SK-N-SH treated with all-trans-retinoic acid at 6 μM for 48 hours (cell line): ENCODE measurements at regions not wholly inside any gene's neighbourhood (a gene's known extent, or its start where the extent isn't known, plus 50 kb on each side); places are given as distances from the start of the nearest gene placed in this dataset.

ENCODE experiments used
- ATAC-seq: fragments of 200-7000 bp; cut with Tn5 transposase; 3 replicates; pipeline ENCODE4 v1.9.1; 2020; ENCODE audit warnings: mild to moderate bottlenecking, moderate library complexity
- ARNTL ChIP-seq: fragments of 450-650 bp; formaldehyde crosslinking; IDR thresholded peaks from 2 replicates; pipeline ENCODE4 v1.5.0; 2020; ENCODE audit warnings: low read depth, mild to moderate bottlenecking, moderate library complexity, borderline replicate concordance
- BACH2 ChIP-seq: fragments of 250-450 bp; sonication (Bioruptor Pico); IDR thresholded peaks from 2 replicates; pipeline ENCODE4 v1.9.0; 2021; ENCODE audit warnings: mild to moderate bottlenecking, borderline replicate concordance
- CSDC2 ChIP-seq: fragments of 250-450 bp; sonication (Bioruptor Pico); IDR thresholded peaks from 2 replicates; pipeline ENCODE4 v1.5.0; 2020; ENCODE audit warnings: mild to moderate bottlenecking, moderate library complexity
- CSRNP3 ChIP-seq: fragments of 250-450 bp; sonication (Bioruptor Pico); IDR thresholded peaks from 2 replicates; pipeline ENCODE4 v1.5.1; 2021; ENCODE audit warnings: mild to moderate bottlenecking, moderate library complexity
- ESRRG ChIP-seq: fragments of 250-450 bp; sonication (Bioruptor Pico); IDR thresholded peaks from 2 replicates; pipeline ENCODE4 v1.6.1; 2021; ENCODE audit warnings: mild to moderate bottlenecking
- GLIS3 ChIP-seq: fragments of 250-450 bp; sonication (Bioruptor Pico); IDR thresholded peaks from 2 replicates; pipeline ENCODE4 v1.5.0; 2020; ENCODE audit warnings: mild to moderate bottlenecking, moderate library complexity
- ISL1 ChIP-seq: fragments of 250-450 bp; sonication (Bioruptor Pico); IDR thresholded peaks from 2 replicates; pipeline ENCODE4 v2.1.2; 2022; ENCODE audit warnings: mild to moderate bottlenecking, moderate library complexity
- OSR1 ChIP-seq: fragments of 250-450 bp; sonication (Bioruptor Pico); IDR thresholded peaks from 2 replicates; pipeline ENCODE4 v1.8.0; 2022; ENCODE audit warnings: moderate library complexity, mild to moderate bottlenecking, inconsistent platforms
- PPARA ChIP-seq: fragments of 250-450 bp; sonication (Bioruptor Pico); IDR thresholded peaks from 2 replicates; pipeline ENCODE4 v1.5.0; 2020; ENCODE audit warnings: mild to moderate bottlenecking, borderline replicate concordance
- RARB ChIP-seq: fragments of 250-450 bp; sonication (Bioruptor Pico); IDR thresholded peaks from 2 replicates; pipeline ENCODE4 v1.8.0; 2021; ENCODE audit warnings: mild to moderate bottlenecking, moderate library complexity
- SNAI2 ChIP-seq: fragments of 250-450 bp; sonication (Bioruptor Pico); IDR thresholded peaks from 2 replicates; pipeline ENCODE4 v1.5.0; 2020; ENCODE audit warnings: mild to moderate bottlenecking, moderate library complexity
- TCF4 ChIP-seq: fragments of 250-450 bp; sonication (Bioruptor Pico); IDR thresholded peaks from 2 replicates; pipeline ENCODE4 v1.8.0; 2021; ENCODE audit warnings: mild to moderate bottlenecking, moderate library complexity, borderline replicate concordance
- TOX ChIP-seq: fragments of 250-450 bp; sonication (Bioruptor Pico); IDR thresholded peaks from 2 replicates; pipeline ENCODE4 v1.8.0; 2021; ENCODE audit warnings: mild to moderate bottlenecking, moderate library complexity, borderline replicate concordance
- TSHZ2 ChIP-seq: fragments of 250-450 bp; sonication (Bioruptor Pico); IDR thresholded peaks from 2 replicates; pipeline ENCODE4 v1.5.0; 2020; ENCODE audit warnings: mild to moderate bottlenecking, moderate library complexity
- ZC3H10 ChIP-seq: fragments of 250-450 bp; sonication (Bioruptor Pico); IDR thresholded peaks from 2 replicates; pipeline ENCODE4 v1.5.1; 2021; ENCODE audit warnings: mild to moderate bottlenecking, moderate library complexity
- ZFP3 ChIP-seq: fragments of 250-450 bp; sonication (Bioruptor Pico); IDR thresholded peaks from 2 replicates; pipeline ENCODE4 v1.5.0; 2020; ENCODE audit warnings: mild to moderate bottlenecking, moderate library complexity
- ZFP30 ChIP-seq: fragments of 450-650 bp; formaldehyde crosslinking; IDR thresholded peaks from 2 replicates; pipeline ENCODE4 v1.5.0; 2022; ENCODE audit warnings: mild to moderate bottlenecking, moderate library complexity
- ZNF565 ChIP-seq: fragments of 450-650 bp; formaldehyde crosslinking; conservative IDR thresholded peaks from 2 replicates; pipeline ENCODE4 v1.5.0; 2020; ENCODE audit warnings: low read depth, mild to moderate bottlenecking, moderate library complexity
- ZNF70 ChIP-seq: fragments of 450-650 bp; formaldehyde crosslinking; IDR thresholded peaks from 2 replicates; pipeline ENCODE4 v1.5.0; 2020; ENCODE audit warnings: mild to moderate bottlenecking, moderate library complexity
- ZNF8 ChIP-seq: fragments of 450-650 bp; formaldehyde crosslinking; IDR thresholded peaks from 2 replicates; pipeline ENCODE4 v1.5.0; 2020; ENCODE audit warnings: mild to moderate bottlenecking, moderate library complexity
- TF ChIP-seq, protein P1 (sequence below): fragments of 250-450 bp; sonication (Bioruptor Pico); IDR thresholded peaks from 2 replicates; pipeline ENCODE4 v1.8.0; 2021; ENCODE audit warnings: low read depth, mild to moderate bottlenecking, moderate library complexity, borderline replicate concordance
- TF ChIP-seq, protein P2 (sequence below): fragments of 250-450 bp; sonication (Bioruptor Pico); IDR thresholded peaks from 2 replicates; pipeline ENCODE4 v1.5.1; 2020; ENCODE audit warnings: low read depth, mild to moderate bottlenecking, moderate library complexity
- TF ChIP-seq, protein P3 (sequence below): fragments of 250-450 bp; sonication (Bioruptor Pico); IDR thresholded peaks from 2 replicates; pipeline ENCODE4 v1.8.0; 2020; ENCODE audit warnings: mild to moderate bottlenecking, moderate library complexity, borderline replicate concordance

- ATAC-seq = no peak
- TF ChIP-seq, protein P1, sequence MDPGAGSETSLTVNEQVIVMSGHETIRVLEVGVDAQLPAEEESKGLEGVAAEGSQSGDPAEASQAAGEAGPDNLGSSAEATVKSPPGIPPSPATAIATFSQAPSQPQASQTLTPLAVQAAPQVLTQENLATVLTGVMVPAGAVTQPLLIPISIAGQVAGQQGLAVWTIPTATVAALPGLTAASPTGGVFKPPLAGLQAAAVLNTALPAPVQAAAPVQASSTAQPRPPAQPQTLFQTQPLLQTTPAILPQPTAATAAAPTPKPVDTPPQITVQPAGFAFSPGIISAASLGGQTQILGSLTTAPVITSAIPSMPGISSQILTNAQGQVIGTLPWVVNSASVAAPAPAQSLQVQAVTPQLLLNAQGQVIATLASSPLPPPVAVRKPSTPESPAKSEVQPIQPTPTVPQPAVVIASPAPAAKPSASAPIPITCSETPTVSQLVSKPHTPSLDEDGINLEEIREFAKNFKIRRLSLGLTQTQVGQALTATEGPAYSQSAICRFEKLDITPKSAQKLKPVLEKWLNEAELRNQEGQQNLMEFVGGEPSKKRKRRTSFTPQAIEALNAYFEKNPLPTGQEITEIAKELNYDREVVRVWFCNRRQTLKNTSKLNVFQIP (CRISPR knock-in tag) = no peak
- TF ChIP-seq ISL1 (CRISPR knock-in tag) = no peak
- TF ChIP-seq, protein P2, sequence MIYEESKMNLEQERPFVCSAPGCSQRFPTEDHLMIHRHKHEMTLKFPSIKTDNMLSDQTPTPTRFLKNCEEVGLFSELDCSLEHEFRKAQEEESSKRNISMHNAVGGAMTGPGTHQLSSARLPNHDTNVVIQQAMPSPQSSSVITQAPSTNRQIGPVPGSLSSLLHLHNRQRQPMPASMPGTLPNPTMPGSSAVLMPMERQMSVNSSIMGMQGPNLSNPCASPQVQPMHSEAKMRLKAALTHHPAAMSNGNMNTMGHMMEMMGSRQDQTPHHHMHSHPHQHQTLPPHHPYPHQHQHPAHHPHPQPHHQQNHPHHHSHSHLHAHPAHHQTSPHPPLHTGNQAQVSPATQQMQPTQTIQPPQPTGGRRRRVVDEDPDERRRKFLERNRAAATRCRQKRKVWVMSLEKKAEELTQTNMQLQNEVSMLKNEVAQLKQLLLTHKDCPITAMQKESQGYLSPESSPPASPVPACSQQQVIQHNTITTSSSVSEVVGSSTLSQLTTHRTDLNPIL (CRISPR knock-in tag) = no peak
- TF ChIP-seq ZNF565 = no peak
- no peak for TF ChIP-seq ZNF8
- TF ChIP-seq ZFP3 (CRISPR knock-in tag) = no peak
- no peak for TF ChIP-seq ESRRG (CRISPR knock-in tag)
- TF ChIP-seq TCF4 (CRISPR knock-in tag) = no peak
- TF ChIP-seq SNAI2 = no peak
- TF ChIP-seq RARB = no peak
- TF ChIP-seq CSRNP3 (CRISPR knock-in tag) = no peak
- TF ChIP-seq, protein P3, sequence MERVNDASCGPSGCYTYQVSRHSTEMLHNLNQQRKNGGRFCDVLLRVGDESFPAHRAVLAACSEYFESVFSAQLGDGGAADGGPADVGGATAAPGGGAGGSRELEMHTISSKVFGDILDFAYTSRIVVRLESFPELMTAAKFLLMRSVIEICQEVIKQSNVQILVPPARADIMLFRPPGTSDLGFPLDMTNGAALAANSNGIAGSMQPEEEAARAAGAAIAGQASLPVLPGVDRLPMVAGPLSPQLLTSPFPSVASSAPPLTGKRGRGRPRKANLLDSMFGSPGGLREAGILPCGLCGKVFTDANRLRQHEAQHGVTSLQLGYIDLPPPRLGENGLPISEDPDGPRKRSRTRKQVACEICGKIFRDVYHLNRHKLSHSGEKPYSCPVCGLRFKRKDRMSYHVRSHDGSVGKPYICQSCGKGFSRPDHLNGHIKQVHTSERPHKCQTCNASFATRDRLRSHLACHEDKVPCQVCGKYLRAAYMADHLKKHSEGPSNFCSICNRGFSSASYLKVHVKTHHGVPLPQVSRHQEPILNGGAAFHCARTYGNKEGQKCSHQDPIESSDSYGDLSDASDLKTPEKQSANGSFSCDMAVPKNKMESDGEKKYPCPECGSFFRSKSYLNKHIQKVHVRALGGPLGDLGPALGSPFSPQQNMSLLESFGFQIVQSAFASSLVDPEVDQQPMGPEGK = no peak
- no peak for TF ChIP-seq ZC3H10
- no peak for TF ChIP-seq TOX (CRISPR knock-in tag)
- no peak for TF ChIP-seq GLIS3 (CRISPR knock-in tag)
- TF ChIP-seq PPARA (CRISPR knock-in tag) = no peak
- no peak for TF ChIP-seq ZNF70
- TF ChIP-seq ARNTL (CRISPR knock-in tag) = no peak
- TF ChIP-seq BACH2 (CRISPR knock-in tag) = no peak
Observed at GRCh38 chr9:89664010-89664409, 59.2 kb downstream of the GADD45G start.

DNA sequence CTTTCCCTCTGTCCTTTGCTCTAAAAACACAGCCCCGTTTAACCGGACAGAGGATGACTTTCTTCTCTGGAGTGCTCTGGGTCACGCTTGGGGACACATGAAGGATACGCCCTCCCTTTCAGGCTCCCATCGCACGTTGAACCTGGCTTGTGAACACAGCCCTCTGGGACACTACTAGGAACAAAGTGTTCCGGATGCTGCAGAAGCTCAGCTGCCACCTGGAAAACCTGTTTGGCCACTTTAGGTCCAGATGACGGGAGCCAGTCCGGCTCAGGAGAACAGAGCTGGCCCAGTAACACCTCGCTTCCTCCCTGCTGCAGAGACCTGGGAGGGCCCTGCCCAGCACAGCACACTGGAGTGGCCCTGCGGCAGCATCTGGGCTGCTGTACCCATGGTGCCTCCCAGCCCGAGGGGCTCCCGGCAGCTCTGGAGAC is 60.1 kb downstream of the GADD45G start:
- TF ChIP-seq ZNF70 = no peak
- TF ChIP-seq CSDC2 = no peak
- TF ChIP-seq, protein P3 = no peak
- no peak for TF ChIP-seq ZFP30
- TF ChIP-seq, protein P1 (CRISPR knock-in tag) = no peak
- TF ChIP-seq ZFP3 (CRISPR knock-in tag) = no peak
- TF ChIP-seq ISL1 (CRISPR knock-in tag) = no peak
- TF ChIP-seq ESRRG (CRISPR knock-in tag) = no peak
- no peak for TF ChIP-seq TSHZ2 (CRISPR knock-in tag)
- no peak for TF ChIP-seq ZNF565
- no peak for TF ChIP-seq CSRNP3 (CRISPR knock-in tag)
- no peak for TF ChIP-seq TCF4 (CRISPR knock-in tag)
- no peak for TF ChIP-seq TOX (CRISPR knock-in tag)
- no peak for TF ChIP-seq BACH2 (CRISPR knock-in tag)
- TF ChIP-seq, protein P2 (CRISPR knock-in tag) = no peak
- TF ChIP-seq ZC3H10 = no peak
- TF ChIP-seq SNAI2 = no peak
- no peak for TF ChIP-seq RARB
- no peak for TF ChIP-seq OSR1 (CRISPR knock-in tag)
- TF ChIP-seq PPARA (CRISPR knock-in tag) = no peak
- no peak for ATAC-seq
